Cardiac fibroblast (primary cell): ENCODE measurements at regions not wholly inside any gene's neighbourhood (a gene's known extent, or its start where the extent isn't known, plus 50 kb on each side); places are given as distances from the start of the nearest gene placed in this dataset.

Experiments
- DNase-seq, 2 donors: peaks; one replicate each; pipeline versions ENCODE4 v3.0.0 to v3.0.0-alpha.2; 2010; ENCODE audit warnings: low read depth in 2 of 2
- H3K4me3 ChIP-seq, 2 donors: replicated peaks in 1 of 2; 1 replicate in 1 of 2; 2 replicates in 1 of 2; pipeline ENCODE4 v1.5.1; 2011; ENCODE audit warnings: low read depth in 2 of 2, low read length in 2 of 2, mild to moderate bottlenecking in 2 of 2, moderate library complexity in 1 of 2
- CTCF ChIP-seq: IDR thresholded peaks from one replicate; pipeline ENCODE4 v1.5.1; 2011; ENCODE audit warnings: low read depth, mild to moderate bottlenecking, low read length, inconsistent platforms

DNA sequence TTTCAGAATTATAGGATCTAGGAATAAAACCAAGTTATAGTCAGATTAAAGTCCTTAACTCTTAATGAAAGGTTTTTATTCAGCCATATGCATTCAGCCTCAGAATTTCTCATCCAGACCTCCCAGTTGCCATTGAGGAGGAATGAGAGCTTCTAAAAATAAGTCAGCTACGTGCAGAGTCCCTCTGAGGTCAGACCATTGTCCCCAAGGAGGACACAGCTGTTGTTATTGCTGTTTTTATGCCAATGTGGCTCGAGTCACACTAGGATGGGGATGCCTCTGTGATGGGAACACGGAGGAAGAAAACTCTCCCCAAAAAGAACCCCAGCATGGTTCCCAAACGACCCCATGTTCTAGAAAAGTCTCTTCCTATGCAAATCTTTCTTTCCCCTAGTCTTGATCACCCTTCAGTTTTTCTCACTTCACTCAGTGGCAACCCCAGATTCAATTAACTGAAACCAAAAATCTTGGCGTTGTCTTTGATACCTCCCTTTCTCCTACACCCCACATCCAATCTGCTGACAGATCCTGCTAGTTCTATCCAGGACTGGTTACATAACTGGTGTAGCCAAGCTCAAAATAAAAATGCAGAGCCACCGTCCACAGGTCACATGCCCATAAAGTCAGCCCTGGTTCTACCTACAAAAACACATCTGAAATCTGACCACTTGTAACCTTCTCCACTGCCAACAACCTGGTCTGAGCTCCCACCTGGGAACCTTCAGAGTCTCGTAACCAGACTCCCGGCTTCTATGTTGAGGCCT is 138.2 kb upstream of the ERCC4 start:
- H3K4me3 ChIP-seq: no peak overlapping the region
- TF ChIP-seq CTCF: no peak
- DNase-seq: no peak

DNA sequence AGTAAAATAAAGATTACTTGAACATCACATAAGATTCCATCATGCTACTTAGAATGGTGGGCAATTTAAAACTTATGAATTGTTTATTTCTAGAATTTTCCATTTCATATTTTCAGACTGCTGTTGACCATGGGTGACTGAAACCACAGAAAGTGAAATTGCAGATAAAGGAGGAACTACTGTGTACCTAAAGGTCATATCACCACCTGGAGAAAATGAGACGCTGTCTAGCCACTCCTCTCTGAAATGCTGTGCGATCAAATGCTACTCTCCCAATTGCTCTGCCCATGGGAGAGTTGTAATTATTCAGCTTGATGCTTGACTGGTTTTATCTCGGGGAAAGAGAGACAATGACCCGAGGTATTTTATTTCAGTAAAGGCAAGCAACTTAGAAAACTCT is 128.9 kb upstream of the ERCC4 start:
- DNase-seq: no peak
- TF ChIP-seq CTCF: no peak
- no peak overlapping the region for H3K4me3 ChIP-seq

DNA sequence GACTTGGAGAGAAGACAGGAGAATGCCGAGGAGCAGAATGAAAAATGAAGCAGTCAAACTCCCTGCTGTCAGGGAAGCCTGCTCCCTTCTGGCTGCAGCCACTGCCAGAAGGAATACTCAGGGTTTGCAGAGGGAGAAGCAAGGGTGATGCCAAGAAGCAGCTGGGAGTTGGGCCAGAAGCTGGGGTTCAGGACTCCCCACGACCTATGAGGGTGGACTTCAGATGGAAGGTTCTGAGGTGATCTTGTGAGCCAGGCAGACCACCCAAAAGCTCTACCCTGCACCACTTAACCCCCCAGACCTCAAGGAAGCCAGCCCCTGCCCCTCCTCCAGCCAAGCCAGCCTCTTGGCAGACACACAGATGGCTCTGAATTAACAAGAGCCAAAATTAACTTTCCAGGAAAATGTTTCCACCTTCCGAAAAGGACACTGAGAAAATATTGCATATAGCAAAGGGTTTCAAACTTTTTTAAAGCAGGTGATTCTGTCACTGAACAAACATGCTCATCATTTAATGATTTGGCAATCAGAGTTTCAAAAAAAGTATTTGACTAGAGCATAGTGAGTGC is 126.0 kb upstream of the ERCC4 start:
- H3K4me3 ChIP-seq: no peak overlapping the region
- DNase-seq: no peak
- no peak for TF ChIP-seq CTCF

GRCh38 chr16:13795131-13795530 is 124.8 kb upstream of the ERCC4 start:
- DNase-seq: no peak
- no peak for TF ChIP-seq CTCF

GRCh38 chr16:13797718-13798117 is 122.2 kb upstream of the ERCC4 start:
- no peak for DNase-seq
- no peak for TF ChIP-seq CTCF
- no peak overlapping the region for H3K4me3 ChIP-seq

More at GRCh38 chr16:13795131-13795530, 124.8 kb upstream of the ERCC4 start:
- H3K4me3 ChIP-seq: no peak overlapping the region

DNA sequence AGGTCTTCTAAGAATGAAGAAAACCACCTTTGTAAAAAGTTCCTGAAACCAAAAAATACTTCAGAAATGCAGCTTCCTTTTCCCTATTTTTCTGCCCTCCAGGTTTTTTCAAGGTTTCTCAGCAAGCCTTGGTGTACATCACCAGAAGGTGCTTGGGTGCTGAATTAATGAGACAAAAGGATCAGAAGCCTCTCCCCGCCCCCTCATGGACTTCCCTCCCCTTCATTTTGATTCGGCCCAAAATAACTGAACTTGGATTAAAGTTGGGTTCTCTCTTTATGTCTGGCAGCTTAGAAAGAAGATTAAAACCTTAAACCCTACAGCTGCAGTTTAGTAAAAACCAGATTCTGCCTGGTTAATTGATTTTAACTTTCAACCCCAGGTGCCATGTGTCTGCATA is 121.7 kb upstream of the ERCC4 start:
- no peak for DNase-seq
- no peak for TF ChIP-seq CTCF
- no peak overlapping the region for H3K4me3 ChIP-seq
